ENCODE measurements at regions not wholly inside any gene's neighbourhood (a gene's known extent, or its start where the extent isn't known, plus 50 kb on each side); places are given as distances from the start of the nearest gene placed in this dataset.

DNA sequence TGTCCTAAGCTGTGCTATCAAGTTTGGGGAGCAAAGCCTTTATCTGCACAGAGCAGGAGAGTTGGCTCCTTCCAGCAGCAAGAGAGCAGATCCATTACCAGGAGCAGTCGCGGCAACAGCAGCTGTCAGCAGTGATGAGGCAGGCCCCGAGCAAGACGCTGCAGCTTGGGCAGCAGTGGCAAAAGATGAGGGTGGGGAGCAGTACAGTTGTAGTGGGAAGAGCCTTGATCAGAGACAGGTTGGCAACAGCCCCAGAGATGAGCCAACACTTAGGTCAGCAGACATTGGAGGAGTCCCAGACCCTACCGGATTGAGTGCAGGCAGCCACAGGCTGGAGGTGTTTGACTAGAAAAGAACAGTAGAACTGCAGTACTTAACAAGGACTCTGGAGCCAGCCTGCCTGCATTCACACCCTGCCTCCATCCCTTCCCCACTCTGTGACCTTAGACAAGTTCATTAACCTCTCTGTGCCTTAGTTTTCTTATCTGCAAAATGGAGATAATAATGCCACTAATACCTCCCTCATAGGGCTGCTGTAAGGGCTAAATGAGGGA, 117.1 kb upstream of the SERTAD2 start:
- Histone ChIP-seq H3K4me1 (peaks cover 0 to 28% (median 22%) of the 10 kb centered on the region in 4 donors), H3K27me3 (no peaks in the 10 kb centered on the region), H3K27ac (peak overlapping the region in 3 of 4 donors; percentile 93 to 98 (median 96)), H3K9me3 (peaks cover 0 to 5% of the 10 kb centered on the region in 2 donors), H3K36me3 (no peaks in the 10 kb centered on the region), H3K4me3 (no peak overlapping the region)
- no peak for TF ChIP-seq EP300 (IDR thresholded peaks at IDR 0.05; ENCODE audit: low read depth)
- peak in 2 of 3 donors; percentile 21 to 68 for TF ChIP-seq POLR2AphosphoS5 (IDR thresholded peaks at IDR 0.05)
- no peak for TF ChIP-seq POLR2A (IDR thresholded peaks at IDR 0.05)
- TF ChIP-seq, protein P1, sequence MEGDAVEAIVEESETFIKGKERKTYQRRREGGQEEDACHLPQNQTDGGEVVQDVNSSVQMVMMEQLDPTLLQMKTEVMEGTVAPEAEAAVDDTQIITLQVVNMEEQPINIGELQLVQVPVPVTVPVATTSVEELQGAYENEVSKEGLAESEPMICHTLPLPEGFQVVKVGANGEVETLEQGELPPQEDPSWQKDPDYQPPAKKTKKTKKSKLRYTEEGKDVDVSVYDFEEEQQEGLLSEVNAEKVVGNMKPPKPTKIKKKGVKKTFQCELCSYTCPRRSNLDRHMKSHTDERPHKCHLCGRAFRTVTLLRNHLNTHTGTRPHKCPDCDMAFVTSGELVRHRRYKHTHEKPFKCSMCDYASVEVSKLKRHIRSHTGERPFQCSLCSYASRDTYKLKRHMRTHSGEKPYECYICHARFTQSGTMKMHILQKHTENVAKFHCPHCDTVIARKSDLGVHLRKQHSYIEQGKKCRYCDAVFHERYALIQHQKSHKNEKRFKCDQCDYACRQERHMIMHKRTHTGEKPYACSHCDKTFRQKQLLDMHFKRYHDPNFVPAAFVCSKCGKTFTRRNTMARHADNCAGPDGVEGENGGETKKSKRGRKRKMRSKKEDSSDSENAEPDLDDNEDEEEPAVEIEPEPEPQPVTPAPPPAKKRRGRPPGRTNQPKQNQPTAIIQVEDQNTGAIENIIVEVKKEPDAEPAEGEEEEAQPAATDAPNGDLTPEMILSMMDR (IDR thresholded peaks at IDR 0.05) = no peak
- DNase-seq = peak; percentile 38
- intact Hi-C loops (cut with DNase I; ENCODE audit: low total_unique reads) (no loop called here), in situ Hi-C loops (cut with MboI; ENCODE audit: low pct_ligation_motif_present in 1 of 4, low pct_unique_long_range_greater_than_20kb in 1 of 4, low sequenced_read_pairs in 3 of 4) (no loop called here)
- WGBS, 2 donors (ENCODE audit: low coverage in 1 of 2) = 79% methylated on average over 5 of the region's 5 CpGs; no CpG with 5 or more reads in 1 of the 2 donors

DNA sequence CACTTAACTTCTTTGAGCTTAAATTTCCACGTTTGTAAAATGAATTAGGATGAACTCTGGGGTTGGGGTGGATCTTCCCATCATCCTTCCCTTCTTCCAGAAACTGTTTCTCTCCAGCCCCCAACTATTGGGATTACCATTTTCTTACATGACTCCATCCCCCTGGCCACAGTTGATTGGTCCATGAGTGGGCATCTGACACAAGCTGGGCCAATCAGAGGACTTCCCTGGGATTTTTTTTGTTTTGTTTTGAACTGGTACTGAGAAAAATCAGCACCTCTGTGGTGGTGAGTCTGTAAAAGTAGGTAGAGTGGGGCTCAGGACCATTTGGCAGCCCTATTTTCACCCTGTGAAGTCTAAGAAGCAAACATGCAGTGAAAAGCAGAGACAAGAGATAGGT, 118.0 kb upstream of the SERTAD2 start:
- intact Hi-C loops (cut with DNase I; ENCODE audit: low total_unique reads) = no loop called here

DNA sequence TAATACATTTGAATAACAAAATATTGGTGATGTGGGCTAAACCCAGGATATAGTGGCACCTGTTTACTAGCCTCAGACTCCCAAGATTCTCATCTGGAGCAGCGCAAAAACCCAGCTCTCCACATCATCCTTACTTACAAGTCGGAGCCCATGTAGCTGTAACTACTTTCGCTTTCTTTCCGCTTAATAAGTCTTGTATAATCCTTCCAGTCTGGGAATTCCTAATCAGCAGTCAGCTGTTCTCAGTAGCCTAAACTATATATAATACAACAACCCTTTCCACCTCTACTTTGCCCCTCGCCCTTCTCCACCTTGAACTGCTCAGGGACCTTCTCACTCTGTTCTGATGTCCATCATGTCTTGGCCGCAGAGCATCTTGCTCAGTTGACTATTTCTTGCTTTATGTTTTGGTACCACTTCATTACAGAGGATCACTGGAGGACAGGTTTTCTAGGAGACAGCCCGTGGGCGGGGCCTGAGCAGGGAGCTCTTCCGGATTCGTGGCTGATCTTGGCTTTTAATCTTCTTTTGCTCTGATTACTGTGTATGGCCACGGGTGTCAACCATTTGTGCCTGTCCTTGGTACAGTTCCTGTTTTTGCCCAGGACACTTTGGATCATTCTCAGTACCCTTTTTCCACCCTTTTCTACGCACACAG, 119.9 kb upstream of the SERTAD2 start:
- intact Hi-C loops (cut with DNase I; ENCODE audit: low total_unique reads) (no loop called here), in situ Hi-C loops (cut with MboI; ENCODE audit: low pct_ligation_motif_present in 1 of 4, low pct_unique_long_range_greater_than_20kb in 1 of 4, low sequenced_read_pairs in 3 of 4) (no loop called here)
- no peaks in the 10 kb centered on the region for H3K27me3 ChIP-seq
- H3K4me3 ChIP-seq = no peak overlapping the region
- TF ChIP-seq EP300 (IDR thresholded peaks at IDR 0.05; ENCODE audit: low read depth) = no peak
- TF ChIP-seq, protein P1 (IDR thresholded peaks at IDR 0.05) = no peak
- TF ChIP-seq POLR2AphosphoS5 (IDR thresholded peaks at IDR 0.05) = no peak
- TF ChIP-seq POLR2A (IDR thresholded peaks at IDR 0.05) = no peak
- no peak overlapping the region for H3K27ac ChIP-seq
- no peak for DNase-seq
- H3K4me1 ChIP-seq = peaks cover 0 to 21% (median 16%) of the 10 kb centered on the region in 4 donors
- H3K9me3 ChIP-seq = peaks cover 0 to 6% of the 10 kb centered on the region in 2 donors
- WGBS, 2 donors (ENCODE audit: low coverage in 1 of 2) = 69 to 75% methylated on average over 10 to 12 of the region's 12 CpGs
- H3K36me3 ChIP-seq = no peaks in the 10 kb centered on the region

More for the DNA sequence above, 118.0 kb upstream of the SERTAD2 start:
- DNase-seq = no peak
- 89 to 90% methylated on average over 1 of the region's 1 CpG for WGBS, 2 donors (ENCODE audit: low coverage in 1 of 2)
- Histone ChIP-seq H3K27me3 (no peaks in the 10 kb centered on the region), H3K9me3 (peaks cover 0 to 6% of the 10 kb centered on the region in 2 donors), H3K27ac (no peak overlapping the region), H3K4me3 (no peak overlapping the region), H3K4me1 (peaks cover 0 to 28% (median 22%) of the 10 kb centered on the region in 4 donors), H3K36me3 (no peaks in the 10 kb centered on the region)
- no peak for TF ChIP-seq POLR2A (IDR thresholded peaks at IDR 0.05)
- TF ChIP-seq, protein P1 (IDR thresholded peaks at IDR 0.05) = no peak
- TF ChIP-seq POLR2AphosphoS5 (IDR thresholded peaks at IDR 0.05) = no peak
- no peak for TF ChIP-seq EP300 (IDR thresholded peaks at IDR 0.05; ENCODE audit: low read depth)
- in situ Hi-C loops (cut with MboI; ENCODE audit: low pct_ligation_motif_present in 1 of 4, low pct_unique_long_range_greater_than_20kb in 1 of 4, low sequenced_read_pairs in 3 of 4) = no loop called here

DNA sequence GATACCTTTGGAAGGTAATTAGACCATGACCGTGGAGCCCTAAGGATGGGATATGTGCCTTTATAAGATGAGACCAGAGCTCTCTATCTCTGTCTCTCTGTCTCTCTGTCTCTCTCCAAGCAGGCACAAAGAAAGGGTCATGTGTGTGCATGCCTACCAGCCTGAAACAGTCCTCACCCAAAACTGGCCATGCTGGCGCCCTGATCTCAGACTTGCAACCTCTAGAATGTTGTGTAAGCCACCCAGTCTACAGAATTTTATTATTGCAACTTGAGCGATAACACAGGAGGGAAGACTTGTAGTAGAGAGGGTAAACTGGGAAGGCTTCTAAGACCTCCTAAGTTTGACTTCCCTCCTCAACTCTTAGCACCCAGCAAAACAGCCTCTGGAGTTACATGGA, 124.1 kb upstream of the SERTAD2 start:
- intact Hi-C loops (cut with DNase I; ENCODE audit: low total_unique reads) (no loop called here), in situ Hi-C loops (cut with MboI; ENCODE audit: low pct_ligation_motif_present in 1 of 4, low pct_unique_long_range_greater_than_20kb in 1 of 4, low sequenced_read_pairs in 3 of 4) (no loop called here)
- Histone ChIP-seq H3K36me3 (no peaks in the 10 kb centered on the region), H3K27ac (no peak overlapping the region), H3K4me3 (no peak overlapping the region), H3K4me1 (peaks cover 0 to 4% (median 0%) of the 10 kb centered on the region in 4 donors), H3K27me3 (no peaks in the 10 kb centered on the region), H3K9me3 (peaks cover 0 to 6% of the 10 kb centered on the region in 2 donors)
- DNase-seq = no peak
- 83 to 89% methylated on average over 1 to 3 of the region's 3 CpGs for WGBS, 2 donors (ENCODE audit: low coverage in 1 of 2)
- no peak for TF ChIP-seq POLR2A (IDR thresholded peaks at IDR 0.05)
- TF ChIP-seq EP300 (IDR thresholded peaks at IDR 0.05; ENCODE audit: low read depth) = no peak
- TF ChIP-seq, protein P1 (IDR thresholded peaks at IDR 0.05) = no peak
- no peak for TF ChIP-seq POLR2AphosphoS5 (IDR thresholded peaks at IDR 0.05)

Measured in transverse colon (tissue), 4 donors.